H1 (cell line): ENCODE measurements at regions not wholly inside any gene's neighbourhood (a gene's known extent, or its start where the extent isn't known, plus 50 kb on each side); places are given as distances from the start of the nearest gene placed in this dataset.

ENCODE experiments used
- CHD7 ChIP-seq: fragments of 300-600 bp; sonication (generic); IDR thresholded peaks from 2 replicates; pipeline ENCODE4 v1.7.1; 2012; ENCODE audit warnings: low read length, moderate library complexity, mild to moderate bottlenecking, inconsistent platforms; ENCODE audit not compliant: insufficient replicate concordance
- GABPA ChIP-seq: IDR thresholded peaks from 2 replicates; pipeline ENCODE4 v1.6.1; 2011; ENCODE audit warnings: mild to moderate bottlenecking, low read length, moderate library complexity, borderline replicate concordance; ENCODE audit not compliant: insufficient read depth
- SP4 ChIP-seq: IDR thresholded peaks from 2 replicates; pipeline ENCODE4 v1.6.1; 2012; ENCODE audit warnings: low read length, inconsistent platforms

DNA sequence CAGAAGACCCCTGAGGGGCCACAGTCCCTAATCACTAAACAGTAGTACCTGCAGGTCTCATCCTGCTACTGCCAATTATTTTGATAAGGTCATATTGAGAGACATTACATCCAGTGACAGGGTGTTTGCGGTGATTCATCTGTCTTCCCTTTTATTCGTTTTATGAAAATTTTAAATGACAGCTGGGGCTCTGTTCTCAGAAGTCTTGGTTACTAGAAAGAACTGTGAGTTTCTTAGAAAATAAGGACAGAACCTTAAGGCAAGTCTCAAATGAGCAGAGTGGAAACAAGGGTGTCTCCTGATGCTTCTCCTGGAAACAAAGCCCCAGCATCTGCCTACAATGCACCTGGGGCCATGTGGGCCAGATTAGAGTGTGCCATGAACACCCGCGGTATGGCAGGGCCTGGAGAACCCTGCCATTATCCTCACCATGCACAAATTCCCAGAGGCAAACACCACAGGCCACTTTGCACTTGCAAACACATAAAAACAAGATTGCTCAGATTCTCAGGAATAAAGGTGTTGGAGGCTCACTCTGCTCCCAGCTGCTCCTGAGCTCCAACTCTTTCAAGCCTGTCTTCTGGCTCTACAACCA is 66.3 kb upstream of the IQSEC1 start (continued):
- TF ChIP-seq CHD7 (no peak), SP4 (no peak), GABPA (no peak)
- TF ChIP-seq, all 59 proteins: peak for 0
